OCI-LY7 (cell line): ENCODE measurements at regions not wholly inside any gene's neighbourhood (a gene's known extent, or its start where the extent isn't known, plus 50 kb on each side); places are given as distances from the start of the nearest gene placed in this dataset.

Experiments
- BruUV-seq: library from RNA; stranded (reverse); fragments of 400-500 nt; replicated peaks from 2 replicates; lab custom pipeline; 2021; lab: Mats Ljungman, UMichigan
- CTCF ChIA-PET: fragments of 300-600 bp; sonication (Branson Sonifier 250); formaldehyde crosslinking; loops from one replicate; lab custom pipeline; 2022; ENCODE audit warnings: antibody characterized with exemption; ENCODE audit not compliant: unreplicated experiment; lab: Charles Lee
- POLR2A ChIA-PET: fragments of 300-600 bp; sonication (Branson Sonifier 250); formaldehyde crosslinking; loops from one replicate; lab custom pipeline; 2022; ENCODE audit warnings: antibody characterized with exemption; lab: Charles Lee
- DNase-seq: peaks from one replicate; pipeline ENCODE4 v3.0.0-alpha.2; 2015; ENCODE audit warnings: low spot score
- H2AFZ ChIP-seq: fragments of 200-600 bp; sonication (generic), shearing (Covaris generic); 2 replicates; pipeline ENCODE4 v1.6.1; 2014; ENCODE audit warnings: mild to moderate bottlenecking, antibody characterized with exemption, low read length, moderate library complexity
- H3K27ac ChIP-seq: fragments of 200-600 bp; sonication (generic); 2 replicates; pipeline ENCODE4 v1.5.1; 2014; ENCODE audit warnings: mixed run types, low read depth, mild to moderate bottlenecking, moderate library complexity, low read length, inconsistent platforms; ENCODE audit not compliant: poor library complexity, severe bottlenecking
- H3K36me3 ChIP-seq: fragments of 200-600 bp; sonication (generic); 2 replicates; pipeline ENCODE4 v1.6.1; 2014; ENCODE audit warnings: mild to moderate bottlenecking, antibody characterized with exemption, low read length, moderate library complexity, mixed read lengths; ENCODE audit not compliant: insufficient read depth
- H3K4me1 ChIP-seq: fragments of 200-600 bp; sonication (generic); 2 replicates; pipeline ENCODE4 v1.5.1; 2014; ENCODE audit warnings: mild to moderate bottlenecking, low read length; ENCODE audit not compliant: insufficient read depth, poor library complexity, severe bottlenecking
- H3K4me2 ChIP-seq: fragments of 200-600 bp; sonication (generic); 2 replicates; pipeline ENCODE4 v1.6.1; 2014; ENCODE audit warnings: mild to moderate bottlenecking, low read length
- H3K4me3 ChIP-seq: fragments of 200-600 bp; sonication (generic); 2 replicates; pipeline ENCODE4 v1.5.1; 2014; ENCODE audit warnings: mild to moderate bottlenecking, low read depth, low read length; ENCODE audit not compliant: poor library complexity, severe bottlenecking
- H3K79me2 ChIP-seq: fragments of 200-600 bp; sonication (generic); 2 replicates; pipeline ENCODE4 v1.6.1; 2016; ENCODE audit warnings: low read depth, mild to moderate bottlenecking, low read length, moderate library complexity, mixed read lengths; ENCODE audit not compliant: insufficient read depth
- H3K9me2 ChIP-seq: fragments of 200-600 bp; sonication (generic); 2 replicates; pipeline ENCODE4 v1.6.1; 2016; ENCODE audit warnings: mild to moderate bottlenecking, low read length, mixed read lengths; ENCODE audit not compliant: insufficient read depth
- H3K9me3 ChIP-seq: fragments of 200-600 bp; sonication (generic); 2 replicates; pipeline ENCODE4 v1.6.1; 2014; ENCODE audit warnings: mild to moderate bottlenecking, mixed run types, low read length, mixed read lengths
- H4K20me1 ChIP-seq: fragments of 200-600 bp; sonication (generic); 2 replicates; pipeline ENCODE4 v1.6.1; 2014; ENCODE audit warnings: mild to moderate bottlenecking, antibody characterized with exemption, low read length, moderate library complexity, mixed read lengths; ENCODE audit not compliant: insufficient read depth
- EZH2phosphoT487 ChIP-seq: fragments of 200-600 bp; sonication (generic); IDR thresholded peaks from 2 replicates; pipeline ENCODE4 v1.6.1; 2018; ENCODE audit warnings: low read depth, borderline replicate concordance, mild to moderate bottlenecking, mixed run types, antibody characterized with exemption, low read length, moderate library complexity, mixed read lengths
- intact Hi-C: fragments of 100-400 bp; cut with micrococcal nuclease; formaldehyde crosslinking; loops from one replicate; pipeline ENCODE4 v1.10.0; 2022; ENCODE audit not compliant: unreplicated experiment
- TF ChIP-seq, protein P1 (sequence below): fragments of 200-600 bp; sonication (generic); conservative IDR thresholded peaks from 2 replicates; pipeline ENCODE4 v1.5.1; 2014; ENCODE audit warnings: mild to moderate bottlenecking, antibody characterized with exemption, low read length, moderate library complexity, mixed read lengths

DNA sequence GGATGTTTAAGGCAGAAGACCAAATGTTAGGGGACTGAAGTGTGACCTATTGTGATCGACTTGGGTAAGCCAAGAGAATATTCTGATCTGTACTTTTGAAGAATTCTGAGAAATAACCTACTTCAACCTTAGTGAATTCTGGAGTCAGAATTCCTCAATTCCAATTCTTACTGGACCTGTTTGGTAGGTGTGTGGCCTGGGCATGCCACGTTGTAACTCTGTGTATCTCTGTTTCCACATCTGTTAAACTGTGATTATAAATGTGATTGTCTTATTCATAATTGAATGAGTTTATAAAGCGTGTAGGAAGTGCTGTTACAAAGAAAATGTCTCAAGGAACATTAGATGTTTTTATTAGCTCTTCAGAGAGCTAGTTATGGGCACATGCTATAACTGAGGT lies 64.5 kb downstream of the TUSC1 start:
- no TSS peak for BruUV-seq
- ChIA-PET CTCF (no interaction called here), POLR2A (no interaction called here)
- TF ChIP-seq, protein P1, sequence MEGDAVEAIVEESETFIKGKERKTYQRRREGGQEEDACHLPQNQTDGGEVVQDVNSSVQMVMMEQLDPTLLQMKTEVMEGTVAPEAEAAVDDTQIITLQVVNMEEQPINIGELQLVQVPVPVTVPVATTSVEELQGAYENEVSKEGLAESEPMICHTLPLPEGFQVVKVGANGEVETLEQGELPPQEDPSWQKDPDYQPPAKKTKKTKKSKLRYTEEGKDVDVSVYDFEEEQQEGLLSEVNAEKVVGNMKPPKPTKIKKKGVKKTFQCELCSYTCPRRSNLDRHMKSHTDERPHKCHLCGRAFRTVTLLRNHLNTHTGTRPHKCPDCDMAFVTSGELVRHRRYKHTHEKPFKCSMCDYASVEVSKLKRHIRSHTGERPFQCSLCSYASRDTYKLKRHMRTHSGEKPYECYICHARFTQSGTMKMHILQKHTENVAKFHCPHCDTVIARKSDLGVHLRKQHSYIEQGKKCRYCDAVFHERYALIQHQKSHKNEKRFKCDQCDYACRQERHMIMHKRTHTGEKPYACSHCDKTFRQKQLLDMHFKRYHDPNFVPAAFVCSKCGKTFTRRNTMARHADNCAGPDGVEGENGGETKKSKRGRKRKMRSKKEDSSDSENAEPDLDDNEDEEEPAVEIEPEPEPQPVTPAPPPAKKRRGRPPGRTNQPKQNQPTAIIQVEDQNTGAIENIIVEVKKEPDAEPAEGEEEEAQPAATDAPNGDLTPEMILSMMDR, result no peak
- no peak for TF ChIP-seq EZH2phosphoT487
- Histone ChIP-seq H3K9me3 (no peaks in the 10 kb centered on the region), H2AFZ (no peak overlapping the region), H3K27ac (no peak overlapping the region), H3K79me2 (no peaks in the 10 kb centered on the region), H4K20me1 (no peaks in the 10 kb centered on the region), H3K4me2 (no peak overlapping the region), H3K9me2 (no peaks in the 10 kb centered on the region), H3K36me3 (no peaks in the 10 kb centered on the region), H3K4me3 (no peak overlapping the region), H3K4me1 (no peaks in the 10 kb centered on the region)
- DNase-seq, result no peak
- intact Hi-C loops, result no loop called here

DNA sequence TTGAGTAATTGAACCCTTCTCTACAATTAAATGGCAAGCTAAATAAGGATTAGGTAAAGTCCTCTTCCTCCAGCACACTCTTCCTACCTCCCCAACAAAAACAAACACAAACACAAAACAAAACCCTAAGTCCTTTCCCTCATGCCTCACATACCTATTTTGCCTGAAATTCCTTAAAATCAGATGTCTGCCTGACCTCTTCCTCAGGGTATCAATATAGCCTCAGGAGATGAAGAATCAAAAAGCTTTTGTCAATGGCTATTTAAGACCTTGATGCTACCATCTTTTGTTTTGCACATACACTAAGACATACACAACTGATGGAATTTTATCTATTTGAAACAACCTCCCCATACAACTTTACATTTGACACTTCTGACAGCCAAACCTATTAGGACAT lies 75.1 kb downstream of the TUSC1 start:
- TF ChIP-seq, protein P1, result no peak
- TF ChIP-seq EZH2phosphoT487, result no peak
- Histone ChIP-seq H4K20me1 (no peaks in the 10 kb centered on the region), H3K4me3 (no peak overlapping the region), H3K27ac (no peak overlapping the region), H3K79me2 (no peaks in the 10 kb centered on the region), H2AFZ (no peak overlapping the region), H3K9me2 (no peaks in the 10 kb centered on the region), H3K4me1 (no peaks in the 10 kb centered on the region), H3K9me3 (no peaks in the 10 kb centered on the region), H3K36me3 (no peaks in the 10 kb centered on the region), H3K4me2 (no peak overlapping the region)
- POLR2A ChIA-PET, result no interaction called here
- intact Hi-C loops, result no loop called here
- no peak for DNase-seq
- CTCF ChIA-PET, result no interaction called here
- BruUV-seq, result no TSS peak

DNA sequence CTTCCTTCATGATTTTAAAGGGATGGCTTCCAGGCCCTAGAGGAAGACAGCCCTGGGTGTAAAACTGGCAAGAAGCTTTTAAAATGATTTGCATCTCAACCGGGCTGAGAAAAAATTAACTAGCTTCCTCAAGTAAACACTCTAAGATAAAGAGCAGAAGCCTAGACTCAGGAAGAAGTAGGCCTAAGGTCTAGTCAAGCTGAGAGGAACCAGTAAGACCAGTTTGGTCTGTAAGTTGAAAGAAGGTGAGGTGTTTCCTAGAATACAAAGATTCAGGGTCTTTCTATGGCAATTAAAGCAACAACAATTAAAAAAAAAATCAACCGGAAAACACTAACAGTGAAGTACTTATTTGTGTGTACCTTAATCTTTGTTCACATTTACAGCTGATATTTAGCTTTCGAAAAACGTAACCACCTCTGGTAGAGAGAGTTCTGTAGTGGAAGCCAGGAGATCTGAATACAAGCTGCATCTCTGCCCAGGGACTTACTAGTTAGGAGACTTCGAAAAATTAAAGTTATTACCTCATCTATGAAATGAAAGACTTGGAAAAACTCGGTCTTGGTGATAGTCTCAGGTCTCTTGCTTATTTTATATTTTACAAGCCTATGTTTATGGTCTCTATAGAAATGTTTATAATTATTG lies 75.7 kb downstream of the TUSC1 start:
- CTCF ChIA-PET, result no interaction called here
- H3K4me2 ChIP-seq, result no peak overlapping the region

More for the DNA sequence above, 75.7 kb downstream of the TUSC1 start:
- Histone ChIP-seq H3K9me3 (no peaks in the 10 kb centered on the region), H3K9me2 (no peaks in the 10 kb centered on the region), H3K4me3 (no peak overlapping the region), H2AFZ (no peak overlapping the region), H3K36me3 (no peaks in the 10 kb centered on the region), H3K27ac (no peak overlapping the region), H3K4me1 (no peaks in the 10 kb centered on the region), H3K79me2 (no peaks in the 10 kb centered on the region), H4K20me1 (no peaks in the 10 kb centered on the region)
- TF ChIP-seq, protein P1, result no peak
- TF ChIP-seq EZH2phosphoT487, result no peak
- BruUV-seq, result no TSS peak
- DNase-seq, result no peak
- intact Hi-C loops, result no loop called here
- POLR2A ChIA-PET, result no interaction called here
